Glomerular endothelial cell (primary cell): ENCODE measurements at regions not wholly inside any gene's neighbourhood (a gene's known extent, or its start where the extent isn't known, plus 50 kb on each side); places are given as distances from the start of the nearest gene placed in this dataset.
A peak's percentile ranks its signal among the peaks of the same experiment; 100 is the strongest.
"Not testable (repeated sequence)": the region's sequence is repeated elsewhere in the genome, so short reads cannot be mapped to it uniquely, and the experiment has no call there.

ENCODE experiments used
- DNase-seq: peaks from one replicate; pipeline ENCODE4 v3.0.0-alpha.2; 2011; ENCODE audit warnings: low read depth, low spot score; ENCODE audit errors: extremely low read depth

GRCh38 chr13:44051918-44052675, 172.4 kb downstream of the LACC1 start:
- no peak for DNase-seq

- no peak for DNase-seq
Observed at GRCh38 chr13:44052780-44053184, 173.1 kb downstream of the LACC1 start.

- no peak for DNase-seq
Observed at GRCh38 chr13:44053208-44053607, 173.5 kb downstream of the LACC1 start.

GRCh38 chr13:44054525-44054924, 174.8 kb downstream of the LACC1 start:
- no peak for DNase-seq

- not testable (repeated sequence) for DNase-seq
Observed at GRCh38 chr13:44055681-44056080, 176.0 kb downstream of the LACC1 start.

- no peak for DNase-seq
Observed at GRCh38 chr13:44058067-44058466, 178.4 kb downstream of the LACC1 start.

- DNase-seq, result no peak
Observed at GRCh38 chr13:44058624-44059215, 179.0 kb downstream of the LACC1 start.

GRCh38 chr13:44061876-44062275, 182.2 kb downstream of the LACC1 start:
- DNase-seq, result no peak

- no peak for DNase-seq
Observed at GRCh38 chr13:44063467-44063866, 183.8 kb downstream of the LACC1 start.

GRCh38 chr13:44063881-44064280, 184.2 kb downstream of the LACC1 start:
- DNase-seq, result no peak

- DNase-seq, result no peak
Observed at GRCh38 chr13:44064357-44064756, 184.7 kb downstream of the LACC1 start.

GRCh38 chr13:44068169-44068568, 188.5 kb downstream of the LACC1 start:
- no peak for DNase-seq

- peak; percentile 16 for DNase-seq
Observed at GRCh38 chr13:44068737-44069136, 189.0 kb downstream of the LACC1 start.

GRCh38 chr13:44072536-44072935, 192.8 kb downstream of the LACC1 start:
- DNase-seq, result no peak

- DNase-seq, result no peak
Observed at GRCh38 chr13:44074611-44075010, 194.9 kb downstream of the LACC1 start.

GRCh38 chr13:44075113-44075512, 195.4 kb downstream of the LACC1 start:
- no peak for DNase-seq

GRCh38 chr13:44078806-44079376, 199.2 kb downstream of the LACC1 start:
- no peak for DNase-seq

GRCh38 chr13:44079413-44080205, 199.9 kb downstream of the LACC1 start:
- DNase-seq, result no peak

GRCh38 chr13:44084146-44084545, 204.4 kb downstream of the LACC1 start:
- no peak for DNase-seq

- DNase-seq, result no peak
Observed at GRCh38 chr13:44086389-44086788, 206.7 kb downstream of the LACC1 start.

GRCh38 chr13:44088411-44088810, 208.7 kb downstream of the LACC1 start:
- DNase-seq, result no peak
